HCT116 (cell line): ENCODE measurements at regions not wholly inside any gene's neighbourhood (a gene's known extent, or its start where the extent isn't known, plus 50 kb on each side); places are given as distances from the start of the nearest gene placed in this dataset.

Source experiments
- ELF1 ChIP-seq: IDR thresholded peaks from 2 replicates; pipeline ENCODE4 v1.6.1; 2012; ENCODE audit warnings: low read depth, borderline replicate concordance
- POLR2A ChIP-seq: IDR thresholded peaks from 2 replicates; pipeline ENCODE4 v1.7.0; 2011; ENCODE audit warnings: borderline replicate concordance; ENCODE audit not compliant: insufficient read depth, insufficient read length; ENCODE audit errors: extremely low read depth
- TF ChIP-seq, protein P1 (sequence below): IDR thresholded peaks from 2 replicates; pipeline ENCODE4 v1.6.1; 2012

- TF ChIP-seq POLR2A (no peak), ELF1 (no peak)
- TF ChIP-seq, protein P1, sequence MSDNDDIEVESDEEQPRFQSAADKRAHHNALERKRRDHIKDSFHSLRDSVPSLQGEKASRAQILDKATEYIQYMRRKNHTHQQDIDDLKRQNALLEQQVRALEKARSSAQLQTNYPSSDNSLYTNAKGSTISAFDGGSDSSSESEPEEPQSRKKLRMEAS, result no peak
Observed at GRCh38 chr3:26293329-26293844, 329.2 kb upstream of the LRRC3B start.
